SK-N-SH (cell line): ENCODE measurements at regions not wholly inside any gene's neighbourhood (a gene's known extent, or its start where the extent isn't known, plus 50 kb on each side); places are given as distances from the start of the nearest gene placed in this dataset.

Experiments
- CTCF ChIA-PET: fragments of 300-600, 350-600 bp; formaldehyde crosslinking; extraction: SDS; loops from one replicate; lab custom pipeline; 2021; lab: Yijun Ruan, JAX
- POLR2A ChIA-PET: fragments of 350-600 bp; sonication (Branson Sonifier 250); formaldehyde crosslinking; extraction: SDS; loops from one replicate; lab custom pipeline; 2020; ENCODE audit warnings: antibody characterized with exemption, inconsistent platforms; lab: Yijun Ruan, JAX
- DNase-seq: peaks from one replicate; pipeline ENCODE4 v3.0.0; 2012
- H2AFZ ChIP-seq: fragments of 200-600 bp; sonication (generic); 2 replicates; pipeline ENCODE4 v1.8.1; 2016; ENCODE audit warnings: antibody characterized with exemption, mild to moderate bottlenecking, low read depth
- H3F3A ChIP-seq: fragments of 200-600 bp; sonication (generic); replicated peaks from 2 replicates; pipeline ENCODE3; 2016; ENCODE audit warnings: antibody characterized with exemption, mild to moderate bottlenecking; ENCODE audit not compliant: insufficient read depth
- H3K27ac ChIP-seq, 2 experiments: fragments of 200-500 bp in 1 of 2; fragments of 200-600 bp in 1 of 2; sonication (Bioruptor generic) in 1 of 2; sonication (generic), shearing (Covaris generic) in 1 of 2; 2 replicates each; pipeline versions ENCODE4 v1.5.1 to v1.6.1; 2014 to 2016; ENCODE audit warnings: low read depth in 2 of 2, inconsistent platforms in 1 of 2, low read length in 1 of 2, mild to moderate bottlenecking in 1 of 2, mixed read lengths in 1 of 2
- H3K27me3 ChIP-seq: fragments of 200-600 bp; sonication (generic), shearing (Covaris generic); 2 replicates; pipeline ENCODE4 v1.6.1; 2016; ENCODE audit warnings: mixed run types; ENCODE audit not compliant: insufficient read depth
- H3K36me3 ChIP-seq, 2 experiments: fragments of 200-500 bp in 1 of 2; fragments of 200-600 bp in 1 of 2; sonication (Bioruptor generic) in 1 of 2; sonication (generic) in 1 of 2; replicated peaks in 1 of 2; 2 replicates each; pipeline versions ENCODE3 to v1.5.1; 2014 to 2016; ENCODE audit warnings: low read length in 1 of 2, mild to moderate bottlenecking in 1 of 2; ENCODE audit not compliant: insufficient read depth in 2 of 2, control insufficient read depth in 1 of 2
- H3K4me1 ChIP-seq, 2 experiments: fragments of 200-500 bp in 1 of 2; fragments of 200-600 bp in 1 of 2; sonication (Bioruptor generic) in 1 of 2; sonication (generic), shearing (Covaris generic) in 1 of 2; 2 replicates each; pipeline versions ENCODE4 v1.5.1 to v1.6.1; 2014 to 2016; ENCODE audit warnings: low read depth in 1 of 2, low read length in 1 of 2, mixed run types in 1 of 2; ENCODE audit not compliant: insufficient read depth in 2 of 2, control insufficient read depth in 1 of 2
- H3K4me2 ChIP-seq: fragments of 200-600 bp; sonication (generic), shearing (Covaris generic); 2 replicates; pipeline ENCODE4 v1.6.1; 2017; ENCODE audit warnings: mixed run types
- H3K4me3 ChIP-seq, 2 experiments: fragments of 200-500 bp in 1 of 2; fragments of 200-600 bp in 1 of 2; sonication (Bioruptor generic) in 1 of 2; sonication (generic), shearing (Covaris generic) in 1 of 2; 2 replicates each; pipeline versions ENCODE4 v1.5.1 to v1.8.1; 2014 to 2016; ENCODE audit warnings: low read depth in 2 of 2, inconsistent platforms in 1 of 2, low read length in 1 of 2, mild to moderate bottlenecking in 1 of 2, mixed read lengths in 1 of 2, moderate library complexity in 1 of 2
- H3K79me2 ChIP-seq: fragments of 200-600 bp; sonication (generic); 2 replicates; pipeline ENCODE4 v1.8.1; 2017; ENCODE audit warnings: mild to moderate bottlenecking; ENCODE audit not compliant: insufficient read depth
- H3K9ac ChIP-seq: fragments of 200-600 bp; sonication (generic); 2 replicates; pipeline ENCODE4 v1.6.1; 2017; ENCODE audit warnings: mixed run types
- H3K9me2 ChIP-seq: fragments of 200-600 bp; sonication (generic); 2 replicates; pipeline ENCODE4 v1.6.1; 2017; ENCODE audit warnings: mixed run types
- H3K9me3 ChIP-seq: fragments of 200-600 bp; sonication (generic); 2 replicates; pipeline ENCODE4 v1.6.1; 2017; ENCODE audit warnings: mixed run types, mild to moderate bottlenecking, moderate library complexity
- H4K20me1 ChIP-seq: fragments of 200-600 bp; sonication (generic); 2 replicates; pipeline ENCODE4 v1.6.1; 2017; ENCODE audit warnings: mild to moderate bottlenecking, mixed run types; ENCODE audit not compliant: insufficient read depth
- FOXJ3 ChIP-seq: sonication (generic); formaldehyde crosslinking; IDR thresholded peaks from 2 replicates; pipeline ENCODE4 v1.5.1; 2020; ENCODE audit warnings: mild to moderate bottlenecking, missing genetic modification reagents
- NRF1 ChIP-seq: IDR thresholded peaks from 2 replicates; pipeline ENCODE4 v1.6.1; 2012; ENCODE audit warnings: low read depth, mild to moderate bottlenecking, low read length
- POLR2AphosphoS5 ChIP-seq: IDR thresholded peaks from 2 replicates; pipeline ENCODE4 v1.6.1; 2012; ENCODE audit warnings: low read depth, low read length
- RXRA ChIP-seq: IDR thresholded peaks from 2 replicates; pipeline ENCODE4 v1.4.0; 2012; ENCODE audit warnings: low read depth, mild to moderate bottlenecking, borderline replicate concordance
- SMC3 ChIP-seq: IDR thresholded peaks from 2 replicates; pipeline ENCODE4 v1.6.1; 2012; ENCODE audit warnings: low read depth, low read length, improper control_type of control experiment
- TEAD4 ChIP-seq: IDR thresholded peaks from 2 replicates; pipeline ENCODE4 v1.4.0; 2012; ENCODE audit warnings: mild to moderate bottlenecking, borderline replicate concordance; ENCODE audit not compliant: insufficient read depth
- WGBS: methylation state at CpG from one replicate; pipeline ENCODE4 v1.1.6; 2017; ENCODE audit warnings: low lambda C conversion rate; 5-methylcytosine and 5-hydroxymethylcytosine counted together
- TF ChIP-seq, protein P1 (sequence below): IDR thresholded peaks from 2 replicates; pipeline ENCODE4 v1.4.0; 2012; ENCODE audit warnings: low read depth
- TF ChIP-seq, protein P2 (sequence below): IDR thresholded peaks from 2 replicates; pipeline ENCODE4 v1.4.0; 2012; ENCODE audit warnings: low read depth, borderline replicate concordance
- TF ChIP-seq, protein P3 (sequence below): fragments of 200-600 bp; sonication (generic); IDR thresholded peaks from 2 replicates; pipeline ENCODE4 v1.6.1; 2017; ENCODE audit warnings: antibody characterized with exemption, mild to moderate bottlenecking, moderate library complexity
- TF ChIP-seq, protein P4 (sequence below): IDR thresholded peaks from 2 replicates; pipeline ENCODE4; 2012

DNA sequence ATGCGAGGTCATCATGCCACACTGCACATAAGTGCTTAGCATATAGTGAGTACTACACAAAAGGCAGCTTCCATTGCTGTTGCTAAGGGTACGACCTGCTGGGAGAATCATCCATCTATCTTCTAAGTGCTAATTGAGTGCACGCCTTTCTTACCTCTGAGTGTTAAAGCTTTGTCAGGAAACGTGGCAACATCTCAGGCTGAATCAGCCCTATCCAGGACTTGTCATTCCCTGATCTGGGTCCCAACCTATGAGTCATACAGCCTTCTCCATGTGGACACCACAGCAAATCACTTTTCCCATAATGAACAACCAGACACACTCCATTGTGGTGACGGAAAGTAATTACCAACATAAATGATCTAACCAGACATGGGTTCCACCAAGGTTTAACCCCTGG lies 201.1 kb upstream of the MAF start:
- Histone ChIP-seq H3F3A (no peaks in the 10 kb centered on the region), H3K27ac (no peak overlapping the region), H3K9me2 (no peaks in the 10 kb centered on the region), H3K4me1 (no peaks in the 10 kb centered on the region), H4K20me1 (no peaks in the 10 kb centered on the region), H3K27me3 (no peaks in the 10 kb centered on the region), H3K36me3 (no peaks in the 10 kb centered on the region), H3K4me2 (no peak overlapping the region), H3K79me2 (no peaks in the 10 kb centered on the region), H3K4me3 (no peak overlapping the region), H3K9me3 (no peaks in the 10 kb centered on the region), H3K9ac (no peak overlapping the region), H2AFZ (no peak overlapping the region)
- DNase-seq = no peak
- CTCF ChIA-PET = interaction anchor here (0.8 kb wide), 1 partner anchor 12 kb away, joined by 3 read pairs; no protein-coding TSS in a partner anchor
- no peak for TF ChIP-seq POLR2AphosphoS5
- TF ChIP-seq TEAD4 = no peak
- TF ChIP-seq, protein P1, sequence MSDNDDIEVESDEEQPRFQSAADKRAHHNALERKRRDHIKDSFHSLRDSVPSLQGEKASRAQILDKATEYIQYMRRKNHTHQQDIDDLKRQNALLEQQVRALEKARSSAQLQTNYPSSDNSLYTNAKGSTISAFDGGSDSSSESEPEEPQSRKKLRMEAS = no peak
- TF ChIP-seq RXRA = no peak
- no peak for TF ChIP-seq NRF1
- TF ChIP-seq, protein P2, sequence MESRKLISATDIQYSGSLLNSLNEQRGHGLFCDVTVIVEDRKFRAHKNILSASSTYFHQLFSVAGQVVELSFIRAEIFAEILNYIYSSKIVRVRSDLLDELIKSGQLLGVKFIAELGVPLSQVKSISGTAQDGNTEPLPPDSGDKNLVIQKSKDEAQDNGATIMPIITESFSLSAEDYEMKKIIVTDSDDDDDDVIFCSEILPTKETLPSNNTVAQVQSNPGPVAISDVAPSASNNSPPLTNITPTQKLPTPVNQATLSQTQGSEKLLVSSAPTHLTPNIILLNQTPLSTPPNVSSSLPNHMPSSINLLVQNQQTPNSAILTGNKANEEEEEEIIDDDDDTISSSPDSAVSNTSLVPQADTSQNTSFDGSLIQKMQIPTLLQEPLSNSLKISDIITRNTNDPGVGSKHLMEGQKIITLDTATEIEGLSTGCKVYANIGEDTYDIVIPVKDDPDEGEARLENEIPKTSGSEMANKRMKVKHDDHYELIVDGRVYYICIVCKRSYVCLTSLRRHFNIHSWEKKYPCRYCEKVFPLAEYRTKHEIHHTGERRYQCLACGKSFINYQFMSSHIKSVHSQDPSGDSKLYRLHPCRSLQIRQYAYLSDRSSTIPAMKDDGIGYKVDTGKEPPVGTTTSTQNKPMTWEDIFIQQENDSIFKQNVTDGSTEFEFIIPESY = no peak
- TF ChIP-seq, protein P3, sequence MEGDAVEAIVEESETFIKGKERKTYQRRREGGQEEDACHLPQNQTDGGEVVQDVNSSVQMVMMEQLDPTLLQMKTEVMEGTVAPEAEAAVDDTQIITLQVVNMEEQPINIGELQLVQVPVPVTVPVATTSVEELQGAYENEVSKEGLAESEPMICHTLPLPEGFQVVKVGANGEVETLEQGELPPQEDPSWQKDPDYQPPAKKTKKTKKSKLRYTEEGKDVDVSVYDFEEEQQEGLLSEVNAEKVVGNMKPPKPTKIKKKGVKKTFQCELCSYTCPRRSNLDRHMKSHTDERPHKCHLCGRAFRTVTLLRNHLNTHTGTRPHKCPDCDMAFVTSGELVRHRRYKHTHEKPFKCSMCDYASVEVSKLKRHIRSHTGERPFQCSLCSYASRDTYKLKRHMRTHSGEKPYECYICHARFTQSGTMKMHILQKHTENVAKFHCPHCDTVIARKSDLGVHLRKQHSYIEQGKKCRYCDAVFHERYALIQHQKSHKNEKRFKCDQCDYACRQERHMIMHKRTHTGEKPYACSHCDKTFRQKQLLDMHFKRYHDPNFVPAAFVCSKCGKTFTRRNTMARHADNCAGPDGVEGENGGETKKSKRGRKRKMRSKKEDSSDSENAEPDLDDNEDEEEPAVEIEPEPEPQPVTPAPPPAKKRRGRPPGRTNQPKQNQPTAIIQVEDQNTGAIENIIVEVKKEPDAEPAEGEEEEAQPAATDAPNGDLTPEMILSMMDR = no peak
- no peak for TF ChIP-seq SMC3
- WGBS = 24% methylated on average over 5 of the region's 5 CpGs
- POLR2A ChIA-PET = no interaction called here

DNA sequence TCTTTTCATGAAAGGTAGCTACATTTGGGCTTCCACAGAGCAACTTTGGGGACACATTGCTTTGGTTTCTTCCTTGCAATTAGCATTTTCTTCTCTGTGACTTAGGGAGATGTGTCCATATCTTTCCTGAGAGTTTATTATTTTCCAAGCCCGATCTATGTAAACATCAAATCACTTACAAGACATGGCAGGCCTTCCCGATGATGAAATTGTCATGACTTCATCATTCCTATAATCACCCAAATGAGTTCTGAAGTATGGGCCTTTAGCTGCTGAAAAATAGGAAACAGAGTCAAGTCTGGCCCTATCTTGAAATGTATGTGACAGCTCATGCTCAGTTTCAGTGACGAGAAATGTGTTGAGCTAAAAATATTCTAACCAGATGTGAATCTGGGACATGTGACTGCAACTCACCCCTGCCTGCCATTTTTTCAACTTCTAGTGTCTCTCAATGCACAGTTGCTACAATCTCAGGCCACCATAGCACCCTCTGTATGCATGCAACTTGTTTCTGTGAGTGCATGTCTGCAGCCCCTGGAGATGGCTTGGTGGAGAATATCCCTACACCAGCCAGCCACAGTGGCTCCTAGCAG lies 199.6 kb upstream of the MAF start:
- WGBS = 33% methylated on average over 3 of the region's 3 CpGs
- CTCF ChIA-PET = no interaction called here

More for the DNA sequence above, 199.6 kb upstream of the MAF start:
- Histone ChIP-seq H3K9me2 (no peaks in the 10 kb centered on the region), H3K79me2 (no peaks in the 10 kb centered on the region), H3K36me3 (no peaks in the 10 kb centered on the region), H2AFZ (no peak overlapping the region), H3F3A (no peaks in the 10 kb centered on the region), H3K4me2 (no peak overlapping the region), H3K27ac (no peak overlapping the region), H3K27me3 (no peaks in the 10 kb centered on the region), H3K4me3 (no peak overlapping the region), H4K20me1 (no peaks in the 10 kb centered on the region), H3K9me3 (no peaks in the 10 kb centered on the region), H3K9ac (no peak overlapping the region), H3K4me1 (no peaks in the 10 kb centered on the region)
- POLR2A ChIA-PET = no interaction called here
- DNase-seq = no peak
- TF ChIP-seq, protein P4, sequence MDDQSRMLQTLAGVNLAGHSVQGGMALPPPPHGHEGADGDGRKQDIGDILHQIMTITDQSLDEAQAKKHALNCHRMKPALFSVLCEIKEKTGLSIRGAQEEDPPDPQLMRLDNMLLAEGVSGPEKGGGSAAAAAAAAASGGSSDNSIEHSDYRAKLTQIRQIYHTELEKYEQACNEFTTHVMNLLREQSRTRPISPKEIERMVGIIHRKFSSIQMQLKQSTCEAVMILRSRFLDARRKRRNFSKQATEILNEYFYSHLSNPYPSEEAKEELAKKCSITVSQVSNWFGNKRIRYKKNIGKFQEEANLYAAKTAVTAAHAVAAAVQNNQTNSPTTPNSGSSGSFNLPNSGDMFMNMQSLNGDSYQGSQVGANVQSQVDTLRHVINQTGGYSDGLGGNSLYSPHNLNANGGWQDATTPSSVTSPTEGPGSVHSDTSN = no peak
- TF ChIP-seq FOXJ3 (CRISPR knock-in tag) = no peak
